ENCODE measurements at regions not wholly inside any gene's neighbourhood (a gene's known extent, or its start where the extent isn't known, plus 50 kb on each side); places are given as distances from the start of the nearest gene placed in this dataset.
A peak's percentile ranks its signal among the peaks of the same experiment; 100 is the strongest.
"Not testable (repeated sequence)": the region's sequence is repeated elsewhere in the genome, so short reads cannot be mapped to it uniquely, and the experiment has no call there.

DNA sequence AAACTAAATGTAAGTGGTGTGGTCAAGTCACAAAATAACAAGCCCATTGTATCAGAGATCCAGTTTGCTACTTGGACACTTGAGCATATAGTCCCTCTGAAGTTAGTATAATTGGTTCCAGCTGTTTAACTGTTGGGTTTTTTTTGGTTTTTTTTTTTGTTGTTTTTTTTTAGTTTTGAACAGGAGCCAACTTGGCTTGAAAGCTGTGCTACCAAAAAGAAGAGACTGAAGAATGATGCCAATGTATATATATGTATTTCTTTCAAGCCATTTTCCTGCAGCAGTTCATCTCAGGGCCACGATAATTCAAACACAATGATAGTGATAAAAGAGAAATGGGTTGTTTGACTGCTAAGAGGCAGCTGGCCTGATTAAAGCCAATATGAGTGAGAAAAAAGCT lies 138.3 kb downstream of the PCDH18 start:
- peak; percentile 22 for DNase-seq

DNA sequence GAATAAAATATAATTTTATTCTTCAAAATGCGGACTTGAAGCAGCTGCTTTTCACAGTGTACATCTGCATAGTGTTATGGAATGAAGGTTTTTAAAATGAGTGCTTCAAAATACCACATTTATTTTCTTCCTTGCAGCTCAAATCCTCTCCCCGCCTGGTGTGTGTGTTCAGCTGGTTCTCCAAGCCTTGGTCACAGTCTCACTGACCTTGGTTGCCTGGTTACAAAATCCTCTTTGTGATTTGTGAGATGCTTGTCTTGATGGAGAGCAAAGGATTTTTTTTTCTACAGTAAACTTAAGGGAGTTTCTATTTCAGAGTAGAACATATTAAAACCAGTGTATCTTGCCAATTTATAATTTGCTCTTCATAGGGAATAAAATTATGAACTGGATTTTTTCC lies 139.2 kb downstream of the PCDH18 start:
- DNase-seq, result peak; percentile 78

DNA sequence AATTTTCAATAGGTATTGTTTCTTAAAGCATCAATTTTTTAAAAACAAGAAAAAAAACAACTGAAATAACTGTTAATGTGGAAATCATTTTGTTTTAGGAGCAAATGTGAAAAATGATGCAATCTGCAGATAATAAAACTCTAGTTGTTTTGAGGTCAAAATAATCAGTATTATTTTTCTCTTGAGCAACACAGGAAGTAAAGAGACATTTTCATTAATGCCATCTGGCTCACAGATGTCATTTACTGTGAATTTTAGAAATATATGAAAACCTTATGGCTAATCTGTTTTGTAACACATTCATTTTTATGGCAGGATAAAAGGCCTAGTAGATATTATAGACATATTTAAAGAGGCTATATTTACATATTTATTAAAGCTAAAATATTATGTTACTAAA lies 141.6 kb downstream of the PCDH18 start:
- peak; percentile 83 for DNase-seq

DNA sequence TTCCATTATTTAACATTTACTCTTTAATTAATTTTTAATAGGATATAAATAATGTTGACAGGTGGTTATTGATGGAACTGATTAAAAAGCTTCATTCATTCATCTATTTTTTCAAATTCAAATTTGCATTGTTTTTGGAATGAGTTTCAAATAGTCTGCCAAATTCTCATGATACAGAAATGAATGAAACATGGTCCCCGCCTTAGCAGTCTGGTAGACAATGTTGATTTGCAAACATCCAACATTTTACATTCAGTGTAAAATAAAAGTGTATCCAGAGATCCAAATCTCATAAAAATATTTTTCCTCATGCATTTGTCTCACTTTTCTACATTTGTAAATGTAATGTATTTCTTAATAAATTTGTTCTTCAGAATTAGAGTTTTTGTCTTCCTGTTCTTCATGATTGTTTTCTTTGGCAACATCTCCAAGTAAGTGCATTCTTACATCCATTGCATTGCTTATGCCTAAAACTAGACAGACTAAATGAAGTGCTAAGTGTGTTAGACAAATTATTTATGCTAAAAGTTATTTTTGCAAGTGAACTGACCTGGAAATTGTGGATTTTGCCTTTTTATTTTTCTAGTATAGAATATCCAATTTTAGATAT lies 142.3 kb downstream of the PCDH18 start:
- DNase-seq, result peak; percentile 61

DNA sequence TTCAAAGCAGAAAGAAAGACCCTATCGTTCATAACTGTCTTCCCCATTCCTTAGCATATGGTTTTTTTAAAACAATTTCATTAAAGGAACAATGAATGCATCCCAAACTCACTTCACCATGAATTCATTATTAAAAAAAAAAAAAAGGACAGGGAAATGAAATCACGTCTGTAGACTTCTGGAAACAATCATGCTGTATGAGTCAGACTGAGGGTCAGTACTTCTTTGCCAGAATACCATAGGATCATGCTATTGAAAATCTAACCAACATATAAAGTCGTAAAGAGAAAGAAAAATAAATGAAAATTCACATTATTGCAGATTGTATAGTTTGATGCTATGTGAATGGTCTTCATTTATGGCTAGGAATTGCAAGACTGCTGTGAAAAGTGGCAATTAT lies 144.4 kb downstream of the PCDH18 start:
- peak; percentile 67 for DNase-seq

DNA sequence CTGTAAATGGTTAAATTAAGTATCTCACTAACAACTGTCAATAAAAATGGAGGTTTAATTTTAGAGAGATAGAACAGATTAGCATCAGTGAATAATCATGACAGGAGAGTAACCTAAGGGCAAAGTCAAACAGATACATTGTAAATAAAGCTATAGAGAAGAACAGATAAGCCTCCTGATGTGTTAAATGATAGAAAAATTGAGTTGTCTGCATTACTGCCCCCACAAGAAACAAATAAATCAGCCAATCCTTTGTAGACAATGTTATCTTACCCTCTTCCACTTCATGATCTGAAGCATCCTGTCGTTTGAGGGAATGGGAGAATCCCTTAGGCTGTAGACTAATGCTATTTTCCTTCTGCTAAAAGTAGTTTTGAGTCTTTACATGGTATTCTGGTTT lies 147.8 kb downstream of the PCDH18 start:
- DNase-seq, result no peak

DNA sequence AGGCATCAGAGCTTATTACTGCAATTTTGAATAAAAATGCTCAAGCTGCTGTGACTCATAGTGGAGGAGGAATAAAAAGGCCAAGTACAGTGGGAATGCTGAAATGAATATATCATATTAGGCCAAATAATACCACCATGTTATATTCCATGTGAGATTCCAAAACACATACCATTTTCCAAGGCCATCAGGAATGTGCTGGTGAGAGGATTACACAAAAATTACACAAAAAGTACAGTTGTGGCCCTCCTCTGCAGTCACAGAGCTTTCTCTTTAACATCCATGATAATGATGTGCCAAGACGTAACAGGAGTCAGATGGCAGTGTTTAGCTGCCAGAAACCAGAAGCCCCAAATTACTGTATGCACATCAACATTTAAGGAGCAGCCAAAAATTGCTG lies 153.5 kb downstream of the PCDH18 start:
- peak; percentile 10 for DNase-seq

DNA sequence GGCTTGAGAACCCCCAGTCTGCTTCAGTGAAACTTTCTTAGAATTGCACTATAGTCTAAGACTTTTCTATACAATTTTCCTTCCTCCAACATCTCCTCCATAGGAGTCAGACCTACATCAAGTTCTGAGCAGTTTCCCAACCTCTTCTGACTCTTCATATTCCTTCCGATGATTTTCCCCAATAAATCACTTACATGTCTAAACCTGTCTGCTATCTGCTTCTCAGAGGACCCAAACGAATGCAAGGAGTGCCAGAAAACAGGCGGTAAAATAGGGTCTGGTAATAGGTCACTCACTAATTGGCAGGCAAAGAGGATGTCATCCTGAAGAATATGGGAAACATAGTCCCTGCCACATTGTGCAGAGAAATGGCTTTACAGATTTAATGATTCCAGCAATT lies 153.9 kb downstream of the PCDH18 start:
- no peak for DNase-seq

DNA sequence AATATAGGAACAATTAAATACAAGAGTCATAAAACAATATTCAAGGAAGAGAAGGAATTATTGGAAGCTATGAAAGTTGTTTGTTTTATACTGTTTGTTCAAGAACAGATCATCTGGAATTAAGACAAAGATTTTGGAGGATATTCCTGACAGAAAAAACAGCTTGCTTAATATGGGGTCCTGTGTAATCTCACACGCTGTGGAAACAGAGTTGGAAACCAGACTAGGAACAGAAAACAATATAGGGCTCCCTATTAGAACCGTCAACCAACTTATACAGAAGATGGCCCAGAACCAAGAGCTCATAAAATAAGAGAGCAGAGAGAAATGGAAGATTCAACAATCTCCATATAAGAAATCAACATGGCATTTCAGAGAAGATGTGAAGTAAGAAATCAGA lies 156.0 kb downstream of the PCDH18 start:
- no peak for DNase-seq

DNA sequence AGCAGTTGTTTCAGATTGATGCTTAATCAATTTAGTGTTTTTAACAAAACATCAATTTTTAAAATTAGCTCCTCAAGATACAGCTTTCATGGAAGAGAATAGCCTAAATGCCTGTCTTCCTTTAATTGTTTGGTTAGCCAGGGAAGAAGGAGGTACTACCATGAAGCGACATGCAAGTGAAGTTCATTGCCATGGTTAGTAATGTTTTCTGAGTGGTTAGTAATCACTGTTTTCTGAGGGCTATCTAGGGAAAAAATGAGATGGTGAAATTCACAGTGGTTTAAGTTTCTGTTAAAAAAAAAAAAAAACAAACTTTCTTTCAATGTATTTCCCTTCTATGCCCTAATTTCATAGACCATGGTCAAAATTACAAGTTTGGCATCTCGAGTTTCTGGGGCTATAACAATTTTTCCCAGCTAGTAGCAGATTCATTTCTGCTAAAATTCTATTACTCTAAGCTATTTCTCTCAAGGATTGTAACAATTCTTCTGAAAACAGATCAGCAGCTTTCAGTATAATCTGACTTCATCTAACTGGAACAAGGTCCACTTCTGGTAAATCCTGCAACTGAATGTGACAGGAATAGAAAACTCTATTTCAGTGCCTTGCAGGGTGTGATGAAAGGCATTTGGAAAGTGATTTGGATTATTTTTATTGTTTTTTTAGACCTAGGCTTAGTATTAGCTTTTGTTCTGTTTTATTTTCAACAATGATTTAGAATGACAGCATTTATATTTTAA lies 157.0 kb downstream of the PCDH18 start:
- DNase-seq, result no peak

DNA sequence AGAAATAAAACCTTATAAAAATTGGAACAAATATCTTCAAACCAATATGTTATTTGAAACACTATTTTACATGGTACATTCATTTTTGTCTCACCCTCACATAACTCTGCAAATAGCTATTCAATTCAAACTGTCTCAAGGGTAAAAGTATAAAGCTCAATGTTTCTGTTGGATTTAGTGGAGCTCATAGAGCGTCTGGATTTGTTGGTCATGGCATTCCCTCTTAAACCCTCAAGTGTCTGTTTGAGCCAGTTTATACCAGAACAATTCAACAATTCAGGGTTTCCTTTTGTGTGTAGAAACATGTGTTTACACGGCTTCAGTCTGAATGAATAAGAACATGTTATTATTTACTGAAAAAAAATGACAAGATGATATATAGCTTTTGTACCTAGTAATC lies 161.6 kb downstream of the PCDH18 start:
- DNase-seq, result no peak

DNA sequence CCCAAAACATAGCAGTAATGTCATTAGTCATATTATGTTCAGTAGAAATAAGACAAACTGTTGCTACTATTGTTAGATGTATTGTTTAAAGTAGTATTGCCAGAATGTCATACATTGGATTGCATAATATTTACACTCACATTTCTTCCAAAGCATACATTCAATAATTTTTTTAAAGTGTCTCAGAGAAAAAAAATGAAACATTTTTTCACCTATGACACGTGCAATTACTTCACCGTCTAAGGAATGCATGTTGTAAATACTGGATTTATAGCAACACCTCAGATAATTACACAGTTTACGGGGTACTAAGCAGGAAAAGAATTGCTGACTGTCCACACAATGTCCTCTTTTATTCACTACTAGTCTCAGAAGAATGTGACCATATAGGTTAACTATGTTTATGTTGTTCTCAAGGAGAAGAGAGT lies 162.1 kb downstream of the PCDH18 start:
- no peak for DNase-seq

DNA sequence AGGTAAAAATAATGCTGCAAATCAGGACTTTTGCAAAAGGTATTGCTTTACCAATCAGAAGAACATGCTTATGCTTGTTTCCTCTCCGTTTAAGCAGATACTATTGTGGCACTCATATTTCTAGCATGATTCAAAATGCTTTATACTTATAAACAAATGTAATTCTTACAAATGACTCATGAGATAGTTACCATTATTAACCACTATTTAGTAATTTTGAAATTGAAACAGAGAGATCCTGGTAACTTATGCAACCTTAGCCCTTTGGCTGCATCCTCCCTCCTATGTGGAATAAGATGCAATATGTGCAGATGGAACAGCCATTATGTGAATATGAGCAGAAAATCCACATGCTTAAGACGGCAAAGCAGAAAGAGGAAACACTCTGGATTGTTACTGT lies 164.7 kb downstream of the PCDH18 start:
- no peak for DNase-seq

DNA sequence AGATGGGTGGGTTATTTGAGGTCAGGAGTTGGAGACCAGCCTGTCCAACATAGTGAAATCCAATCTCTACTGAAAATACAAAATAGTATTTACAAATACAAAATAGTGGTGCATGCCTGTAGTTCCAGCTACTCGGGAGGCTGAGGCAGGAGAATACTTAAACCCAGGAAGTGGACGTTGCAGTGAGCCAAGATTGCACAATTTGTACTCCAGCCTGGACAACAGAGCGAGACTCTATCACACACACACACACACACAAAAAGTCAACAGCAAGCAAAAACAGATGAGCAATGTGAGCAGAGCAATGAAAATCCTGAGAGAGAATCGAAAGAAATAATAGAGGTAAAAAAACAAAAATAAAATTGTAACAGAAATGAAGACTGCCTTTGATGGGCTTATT lies 168.8 kb downstream of the PCDH18 start:
- DNase-seq, result no peak

DNA sequence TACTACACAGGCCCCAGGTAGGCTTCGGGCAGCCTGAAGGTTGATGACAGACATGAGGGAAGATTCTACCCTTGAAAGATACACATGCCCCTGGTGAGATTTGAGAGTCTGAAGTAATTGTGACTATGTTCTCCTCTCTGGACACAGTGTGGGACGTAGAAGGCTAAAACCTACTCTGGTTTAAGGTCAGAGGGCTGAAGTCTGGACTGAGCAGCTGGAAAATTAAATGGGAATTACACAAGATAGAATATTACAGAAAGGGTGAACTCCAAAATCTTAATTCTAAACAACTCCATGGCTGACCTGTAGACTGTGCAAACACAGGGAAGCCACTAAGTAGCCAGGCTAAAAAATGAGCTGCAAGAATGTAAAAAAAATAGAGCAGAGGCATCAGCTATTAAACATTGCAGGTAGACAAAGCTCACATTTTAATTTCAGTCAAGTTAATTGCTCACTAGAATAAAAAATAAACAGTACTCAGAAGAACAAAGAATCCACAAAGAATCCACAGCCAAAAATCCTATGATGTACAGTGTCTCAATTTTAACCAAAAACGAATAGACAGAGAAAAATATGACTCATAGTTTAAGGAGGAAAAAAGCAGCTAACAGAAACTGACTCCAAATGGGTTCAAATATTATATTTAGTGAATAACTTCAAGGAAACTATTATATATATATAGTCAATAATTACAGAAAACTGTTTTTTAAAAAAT lies 170.4 kb downstream of the PCDH18 start:
- no peak for DNase-seq

DNA sequence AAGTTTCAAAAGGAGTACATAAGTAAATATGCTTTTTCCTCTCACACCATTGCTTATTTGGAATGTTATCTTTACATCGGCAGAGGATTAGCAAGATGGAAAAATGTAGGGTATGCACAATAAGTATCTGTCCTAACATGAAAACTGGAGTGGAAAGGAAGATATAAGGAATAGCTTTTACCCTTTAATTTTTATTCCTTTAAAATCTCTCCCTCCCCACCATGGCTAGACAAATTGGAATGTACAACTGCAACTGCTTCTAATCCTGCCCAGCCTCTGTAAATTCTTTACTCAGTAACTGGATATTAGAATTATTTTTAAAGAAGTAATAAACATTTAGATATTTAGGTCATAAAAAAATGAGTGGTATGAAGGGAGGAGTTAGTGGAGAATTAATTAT lies 171.5 kb downstream of the PCDH18 start:
- no peak for DNase-seq

DNA sequence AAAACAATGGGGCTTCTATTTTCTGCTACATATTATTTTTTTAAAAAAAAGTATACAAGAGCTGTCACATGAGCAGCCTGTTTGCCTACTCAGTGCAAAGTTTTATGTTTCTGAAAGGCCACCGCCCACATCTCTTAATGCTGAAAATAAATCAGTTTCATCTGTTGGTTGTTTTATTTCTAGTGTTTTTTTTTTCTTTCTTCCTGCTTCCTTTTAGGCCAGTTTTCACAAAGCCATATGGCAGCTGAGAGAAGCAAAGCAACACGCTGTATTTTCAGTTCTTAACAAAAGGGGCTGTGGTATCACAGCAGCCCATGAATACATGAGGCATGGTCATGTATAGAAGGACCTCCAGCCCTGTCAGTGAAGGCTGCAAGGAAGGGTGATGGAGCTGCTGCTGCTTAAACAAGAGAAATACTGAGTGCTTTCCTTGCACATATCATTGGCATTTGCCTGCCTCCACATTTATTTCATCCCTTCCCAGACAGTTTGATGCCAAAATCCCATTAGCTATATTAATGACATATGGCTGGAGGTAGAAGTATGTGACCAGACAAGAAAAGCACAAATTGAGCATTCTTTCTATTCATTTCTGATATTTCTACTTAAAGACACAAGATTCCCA lies 172.5 kb downstream of the PCDH18 start:
- DNase-seq, result peak; percentile 88

DNA sequence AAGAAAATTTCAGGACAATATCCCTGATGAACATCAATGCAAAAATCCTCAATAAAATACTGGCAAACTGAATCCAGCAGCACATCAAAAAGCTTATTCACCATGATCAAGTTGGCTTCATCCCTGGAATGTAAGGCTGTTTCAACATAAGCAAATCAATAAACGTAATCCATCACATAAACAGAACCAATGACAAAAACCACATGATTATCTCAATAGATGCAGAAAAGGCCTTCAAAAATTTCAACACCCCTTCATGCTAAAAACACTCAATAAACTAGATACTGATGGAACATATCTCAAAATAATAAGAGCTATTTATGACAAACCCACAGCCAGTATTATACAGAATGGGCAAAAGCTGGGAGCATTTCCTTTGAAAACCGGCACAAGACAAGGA lies 177.7 kb downstream of the PCDH18 start:
- DNase-seq, result not testable (repeated sequence)

DNA sequence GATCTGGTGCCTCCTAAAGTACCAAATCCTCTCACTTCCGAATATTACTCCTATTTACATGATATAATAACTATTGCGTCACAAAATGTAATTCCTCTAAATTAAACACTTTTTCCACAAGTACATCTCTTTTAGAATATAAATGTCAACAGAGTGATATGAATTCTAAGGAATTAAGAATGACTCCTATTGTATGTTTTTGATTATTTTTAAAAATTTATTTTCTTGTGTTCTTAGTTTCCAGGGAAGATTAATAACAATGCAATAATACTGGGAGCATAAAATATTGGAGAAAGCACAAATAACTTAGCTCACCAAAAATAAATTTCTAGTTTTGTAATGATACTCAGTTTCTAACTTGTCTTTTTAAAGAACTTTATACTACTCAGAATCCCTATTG lies 184.9 kb downstream of the PCDH18 start:
- DNase-seq, result peak; percentile 12

DNA sequence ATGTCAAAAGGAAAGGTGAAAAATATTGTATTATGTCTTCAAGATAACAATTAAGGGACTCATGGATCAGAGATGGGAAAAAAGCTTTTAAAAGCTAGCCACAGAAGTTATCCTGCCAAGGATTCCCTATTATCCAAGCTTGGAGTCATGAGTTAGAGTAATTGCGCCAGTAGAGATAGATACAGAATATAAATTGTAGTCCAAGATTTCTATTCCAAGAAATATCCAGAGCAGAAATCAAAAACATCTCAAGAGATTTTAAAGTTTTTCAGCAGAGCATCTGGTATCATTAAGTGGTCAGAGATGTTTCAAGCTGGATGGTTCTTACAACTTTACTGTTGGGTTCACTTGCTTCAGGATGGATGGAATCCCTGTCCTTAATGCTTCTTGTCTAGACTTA lies 186.7 kb downstream of the PCDH18 start:
- DNase-seq, result peak; percentile 36

DNA sequence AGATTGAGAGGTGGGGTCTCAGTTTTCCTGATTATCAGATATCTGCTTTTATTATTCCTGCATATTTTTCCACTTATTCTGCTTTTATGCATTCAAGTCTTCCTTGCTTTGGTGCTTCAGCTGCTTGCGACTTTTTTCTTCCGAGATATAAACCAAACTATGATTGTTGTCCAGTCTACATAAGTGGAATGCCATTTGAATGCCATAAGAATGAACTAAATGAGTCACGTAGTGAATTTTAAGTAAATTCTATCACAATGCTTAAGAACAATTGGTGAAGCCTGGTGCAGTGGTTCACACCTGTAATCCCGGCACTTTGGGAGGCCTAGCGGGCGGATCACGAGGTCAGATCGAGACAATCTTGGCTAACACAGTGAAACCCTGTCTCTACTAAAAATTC lies 189.1 kb downstream of the PCDH18 start:
- no peak for DNase-seq

DNA sequence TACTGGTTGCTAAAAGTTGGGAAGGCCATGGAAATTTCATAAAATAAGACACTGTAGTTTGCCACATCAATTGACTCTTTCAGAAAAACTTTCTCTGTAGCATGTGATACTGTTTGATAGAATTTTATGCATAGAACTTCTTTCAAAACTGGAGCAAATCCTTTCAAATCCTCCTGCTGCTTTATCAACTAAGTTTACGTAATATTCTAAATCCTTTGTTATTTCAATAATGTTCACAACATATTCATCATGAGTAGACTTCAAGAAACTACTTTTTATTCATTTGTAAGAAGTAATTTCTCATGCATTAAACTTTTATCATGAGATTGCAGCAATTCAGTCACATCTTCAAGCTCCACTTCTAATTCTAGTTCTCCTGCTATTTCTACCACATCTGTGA lies 199.3 kb downstream of the PCDH18 start:
- DNase-seq, result no peak

DNA sequence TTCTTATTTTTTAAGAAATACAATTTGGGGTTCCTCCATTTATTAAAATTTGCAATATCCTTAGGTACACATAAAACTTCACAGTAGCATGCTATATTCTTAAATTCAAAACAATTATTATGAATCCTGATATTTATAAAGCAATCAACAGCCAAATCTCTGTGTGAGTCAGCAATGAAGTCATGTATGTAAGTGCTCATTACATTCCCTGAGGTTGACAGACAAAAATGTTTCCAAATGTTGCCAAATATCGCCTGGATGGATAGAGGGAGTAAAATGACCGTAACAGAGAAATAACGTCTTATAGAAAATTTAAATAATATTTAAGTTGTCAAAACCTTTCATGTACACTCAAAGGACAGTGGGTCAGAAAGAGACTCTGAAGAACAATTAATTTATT lies 220.0 kb downstream of the PCDH18 start:
- no peak for DNase-seq

Data from skin of body (tissue), 1 donor.